ENCODE measurements at regions not wholly inside any gene's neighbourhood (a gene's known extent, or its start where the extent isn't known, plus 50 kb on each side); places are given as distances from the start of the nearest gene placed in this dataset.

- no peak for DNase-seq (ENCODE audit: low spot score in 2 of 2)
- no peak for TF ChIP-seq CTCF (IDR thresholded peaks at IDR 0.05)
- TF ChIP-seq POLR2A (IDR thresholded peaks at IDR 0.05) = no peak
- intact Hi-C loops (cut with DNase I; ENCODE audit: low total_unique reads) = no loop called here
Observed at GRCh38 chr15:36370051-36370730, 209.2 kb upstream of the CDIN1 start.

DNA sequence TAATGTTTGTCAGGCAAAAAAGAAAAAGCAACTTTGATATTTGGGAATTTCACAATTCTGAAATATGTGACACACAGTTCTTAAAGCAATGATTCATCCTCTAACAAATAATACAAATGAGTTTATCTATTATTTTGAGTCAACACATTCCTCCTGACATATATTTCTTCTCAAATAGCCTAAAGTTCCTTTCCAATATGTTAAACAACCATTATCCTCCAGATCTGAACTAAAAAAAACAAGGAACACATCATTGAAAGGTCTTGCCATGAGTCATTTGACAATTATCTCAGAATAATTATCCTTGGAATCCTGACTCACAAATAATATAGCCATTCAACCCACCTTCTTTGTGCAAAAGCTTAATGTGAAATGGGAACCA lies 208.7 kb upstream of the CDIN1 start:
- TF ChIP-seq CTCF (IDR thresholded peaks at IDR 0.05) (no peak), POLR2A (IDR thresholded peaks at IDR 0.05) (no peak)
- intact Hi-C loops (cut with DNase I; ENCODE audit: low total_unique reads) = no loop called here
- no peak overlapping the region for H3K4me3 ChIP-seq (ENCODE audit: low read depth, poor library complexity, severe bottlenecking)
- DNase-seq (ENCODE audit: low spot score in 2 of 2) = no peak

More at GRCh38 chr15:36370051-36370730, 209.2 kb upstream of the CDIN1 start:
- 55 to 76% methylated on average over 3 of the region's 3 CpGs for WGBS, 2 donors
- H3K4me3 ChIP-seq (ENCODE audit: low read depth, poor library complexity, severe bottlenecking) = no peak overlapping the region

DNA sequence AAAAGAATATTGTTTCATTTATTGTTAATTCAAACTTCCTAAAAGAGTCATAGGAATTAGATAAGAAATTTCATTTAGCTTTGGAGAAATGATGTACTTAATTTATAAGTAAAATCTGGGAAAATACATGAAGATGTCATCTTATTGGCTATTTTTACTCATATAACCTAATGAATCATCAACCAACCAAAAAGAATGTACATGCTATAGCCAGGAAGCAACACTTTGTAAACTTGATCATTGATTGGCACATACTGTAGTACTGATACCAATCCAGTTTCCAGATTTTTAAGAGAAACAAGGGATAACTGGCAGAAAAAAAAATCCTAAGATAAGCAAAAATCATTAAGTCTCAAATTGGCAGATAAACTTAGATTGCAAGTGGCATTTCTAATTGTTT lies 207.9 kb upstream of the CDIN1 start:
- no peak for DNase-seq (ENCODE audit: low spot score in 2 of 2)
- no peak overlapping the region for H3K4me3 ChIP-seq (ENCODE audit: low read depth, poor library complexity, severe bottlenecking)
- intact Hi-C loops (cut with DNase I; ENCODE audit: low total_unique reads) = no loop called here
- TF ChIP-seq CTCF (IDR thresholded peaks at IDR 0.05) = no peak

DNA sequence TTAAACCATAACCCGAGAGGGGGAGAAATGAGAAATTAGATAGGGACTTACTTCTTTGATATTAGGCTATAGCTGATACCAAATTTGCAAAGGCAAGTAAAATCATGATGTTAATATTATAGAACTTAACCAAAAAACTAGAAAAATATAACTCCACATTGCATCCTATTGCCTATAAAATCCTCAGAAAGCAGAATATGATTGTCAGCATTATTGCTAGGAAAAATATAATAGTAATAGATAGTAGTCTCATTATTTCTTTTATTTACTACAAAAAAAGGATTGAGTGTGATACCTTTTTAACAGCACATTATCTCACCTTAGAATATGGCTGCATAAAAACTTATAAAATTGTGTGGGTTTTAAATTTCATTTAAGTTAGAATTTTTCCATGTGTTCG lies 206.5 kb upstream of the CDIN1 start:
- 84 to 89% methylated on average over 2 of the region's 2 CpGs for WGBS, 2 donors
- no peak overlapping the region for H3K4me3 ChIP-seq (ENCODE audit: low read depth, poor library complexity, severe bottlenecking)
- DNase-seq (ENCODE audit: low spot score in 2 of 2) = no peak

GRCh38 chr15:36373550-36373949 lies 205.9 kb upstream of the CDIN1 start:
- no peak for DNase-seq (ENCODE audit: low spot score in 2 of 2)
- 54 to 56% methylated on average over 3 of the region's 3 CpGs for WGBS, 2 donors
- intact Hi-C loops (cut with DNase I; ENCODE audit: low total_unique reads) = no loop called here
- H3K4me3 ChIP-seq (ENCODE audit: low read depth, poor library complexity, severe bottlenecking) = no peak overlapping the region
- TF ChIP-seq POLR2A (IDR thresholded peaks at IDR 0.05) (no peak), CTCF (IDR thresholded peaks at IDR 0.05) (no peak)

More for the DNA sequence above, 206.5 kb upstream of the CDIN1 start:
- intact Hi-C loops (cut with DNase I; ENCODE audit: low total_unique reads) = no loop called here
- TF ChIP-seq POLR2A (IDR thresholded peaks at IDR 0.05) (no peak), CTCF (IDR thresholded peaks at IDR 0.05) (no peak)

GRCh38 chr15:36389107-36389506 lies 190.3 kb upstream of the CDIN1 start:
- no peak for TF ChIP-seq POLR2A (IDR thresholded peaks at IDR 0.05)
- TF ChIP-seq CTCF (IDR thresholded peaks at IDR 0.05) = no peak
- intact Hi-C loops (cut with DNase I; ENCODE audit: low total_unique reads) = no loop called here

More at GRCh38 chr15:36389107-36389506, 190.3 kb upstream of the CDIN1 start:
- H3K4me3 ChIP-seq (ENCODE audit: low read depth, poor library complexity, severe bottlenecking) = no peak overlapping the region
- DNase-seq (ENCODE audit: low spot score in 2 of 2) = no peak

Data from lower leg skin (tissue), 4 donors.